ENCODE measurements at regions not wholly inside any gene's neighbourhood (a gene's known extent, or its start where the extent isn't known, plus 50 kb on each side); places are given as distances from the start of the nearest gene placed in this dataset.
"Not testable (repeated sequence)": the region's sequence is repeated elsewhere in the genome, so short reads cannot be mapped to it uniquely, and the experiment has no call there.

- no peak overlapping the region for H3K4me3 Mint-ChIP-seq
These were observed 201.2 kb upstream of the CDKN2B start for GRCh38 chr9:22210262-22210661.

GRCh38 chr9:22210936-22211335 is 201.8 kb upstream of the CDKN2B start:
- no peak for DNase-seq (ENCODE audit: low spot score in 2 of 2)
- Mint-ChIP-seq H3K27ac (no peak overlapping the region), H3K36me3 (no peaks in the 10 kb centered on the region), H3K9me3 (no peaks in the 10 kb centered on the region), H3K4me1 (peaks cover 23% of the 10 kb centered on the region), H3K27me3 (no peaks in the 10 kb centered on the region), H3K4me3 (no peak overlapping the region)
- ATAC-seq (ENCODE audit: low read depth): no peak

More at GRCh38 chr9:22210262-22210661, 201.2 kb upstream of the CDKN2B start:
- H3K36me3 Mint-ChIP-seq: no peaks in the 10 kb centered on the region
- H3K27ac Mint-ChIP-seq: no peak overlapping the region
- H3K27me3 Mint-ChIP-seq: no peaks in the 10 kb centered on the region
- DNase-seq (ENCODE audit: low spot score in 2 of 2) (no peak), ATAC-seq (ENCODE audit: low read depth) (no peak)
- peaks cover 26% of the 10 kb centered on the region for H3K4me1 Mint-ChIP-seq
- no peaks in the 10 kb centered on the region for H3K9me3 Mint-ChIP-seq

- no peak overlapping the region for H3K4me3 Mint-ChIP-seq
- DNase-seq (ENCODE audit: low spot score in 2 of 2) (no peak), ATAC-seq (ENCODE audit: low read depth) (no peak)
- peaks cover 16% of the 10 kb centered on the region for H3K4me1 Mint-ChIP-seq
- no peaks in the 10 kb centered on the region for H3K27me3 Mint-ChIP-seq
- H3K27ac Mint-ChIP-seq: no peak overlapping the region
- no peaks in the 10 kb centered on the region for H3K36me3 Mint-ChIP-seq
- H3K9me3 Mint-ChIP-seq: no peaks in the 10 kb centered on the region
These were observed 202.7 kb upstream of the CDKN2B start for GRCh38 chr9:22211588-22212360.

DNA sequence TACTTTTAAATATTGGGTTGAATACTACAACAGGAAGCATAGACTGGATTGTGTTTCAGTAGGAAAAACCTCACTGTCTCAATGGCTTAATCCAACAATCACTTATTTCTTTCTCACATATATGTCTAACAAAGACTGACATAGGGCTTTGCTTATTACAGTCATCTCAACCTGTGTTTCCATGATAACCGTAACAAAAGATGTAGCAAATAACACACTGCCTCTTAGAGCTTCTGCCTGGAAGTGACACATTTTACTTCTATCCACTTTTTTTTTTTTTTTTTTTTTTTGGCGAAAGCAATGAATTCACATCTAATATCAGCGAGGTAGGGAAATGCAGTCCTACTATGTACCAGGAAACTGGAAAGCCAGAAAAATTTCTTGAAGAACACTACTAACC is 204.9 kb upstream of the CDKN2B start:
- no peaks in the 10 kb centered on the region for H3K27me3 Mint-ChIP-seq
- no peak overlapping the region for H3K4me3 Mint-ChIP-seq
- peaks cover 3% of the 10 kb centered on the region for H3K4me1 Mint-ChIP-seq
- ATAC-seq (ENCODE audit: low read depth) (no peak), DNase-seq (ENCODE audit: low spot score in 2 of 2) (no peak)
- no peaks in the 10 kb centered on the region for H3K9me3 Mint-ChIP-seq
- no peaks in the 10 kb centered on the region for H3K36me3 Mint-ChIP-seq
- H3K27ac Mint-ChIP-seq: no peak overlapping the region

GRCh38 chr9:22214497-22215031 is 205.5 kb upstream of the CDKN2B start:
- Mint-ChIP-seq H3K4me1 (no peaks in the 10 kb centered on the region), H3K27me3 (no peaks in the 10 kb centered on the region), H3K4me3 (no peak overlapping the region), H3K36me3 (no peaks in the 10 kb centered on the region), H3K27ac (no peak overlapping the region), H3K9me3 (no peaks in the 10 kb centered on the region)
- DNase-seq (ENCODE audit: low spot score in 2 of 2) (no peak), ATAC-seq (ENCODE audit: low read depth) (no peak)

- H3K27me3 Mint-ChIP-seq: no peaks in the 10 kb centered on the region
- no peak overlapping the region for H3K27ac Mint-ChIP-seq
- ATAC-seq (ENCODE audit: low read depth) (no peak), DNase-seq (ENCODE audit: low spot score in 2 of 2) (no peak)
- no peaks in the 10 kb centered on the region for H3K9me3 Mint-ChIP-seq
- no peaks in the 10 kb centered on the region for H3K4me1 Mint-ChIP-seq
- H3K36me3 Mint-ChIP-seq: no peaks in the 10 kb centered on the region
- no peak overlapping the region for H3K4me3 Mint-ChIP-seq
These were observed 206.4 kb upstream of the CDKN2B start for GRCh38 chr9:22215521-22215920.

GRCh38 chr9:22216730-22217172 is 207.6 kb upstream of the CDKN2B start:
- Mint-ChIP-seq H3K27ac (no peak overlapping the region), H3K36me3 (peaks cover 2% of the 10 kb centered on the region), H3K4me3 (no peak overlapping the region), H3K9me3 (no peaks in the 10 kb centered on the region), H3K4me1 (no peaks in the 10 kb centered on the region), H3K27me3 (no peaks in the 10 kb centered on the region)
- DNase-seq (ENCODE audit: low spot score in 2 of 2) (no peak), ATAC-seq (ENCODE audit: low read depth) (no peak)

DNA sequence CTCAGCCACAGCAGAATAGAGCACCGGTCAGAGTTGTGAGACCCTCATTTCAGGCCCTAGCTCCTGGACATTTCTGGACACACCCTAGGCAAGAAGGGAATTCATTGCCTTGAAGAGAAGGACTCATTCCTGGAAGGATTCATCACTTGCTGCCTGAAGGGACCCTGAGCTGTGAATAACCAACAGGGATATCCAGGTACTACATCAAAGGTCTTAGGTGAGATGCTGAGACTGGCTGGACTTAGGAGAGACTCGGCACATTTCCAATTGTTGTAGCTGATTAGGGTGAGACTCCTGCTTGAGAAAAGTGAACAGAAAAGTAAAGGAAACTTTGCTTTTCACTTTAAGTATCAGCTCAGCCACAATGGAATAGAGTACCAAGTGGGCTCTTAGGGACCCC is 208.1 kb upstream of the CDKN2B start:
- Mint-ChIP-seq H3K27ac (no peak overlapping the region), H3K27me3 (no peaks in the 10 kb centered on the region), H3K36me3 (peaks cover 2% of the 10 kb centered on the region), H3K9me3 (no peaks in the 10 kb centered on the region), H3K4me1 (no peaks in the 10 kb centered on the region), H3K4me3 (no peak overlapping the region)
- ATAC-seq (ENCODE audit: low read depth) (no peak), DNase-seq (ENCODE audit: low spot score in 2 of 2) (no peak)

- not testable (repeated sequence) for H3K9me3 Mint-ChIP-seq; H3K4me3 Mint-ChIP-seq; H3K27ac Mint-ChIP-seq; H3K36me3 Mint-ChIP-seq; H3K27me3 Mint-ChIP-seq; H3K4me1 Mint-ChIP-seq; ATAC-seq (ENCODE audit: low read depth); DNase-seq (ENCODE audit: low spot score in 2 of 2)
These were observed 216.8 kb upstream of the CDKN2B start for GRCh38 chr9:22225856-22226255.

GRCh38 chr9:22227986-22228385 is 218.6 kb upstream of the DMRTA1 start:
- Mint-ChIP-seq H3K4me3 (no peak overlapping the region), H3K27ac (no peak overlapping the region), H3K9me3 (peaks cover 6% of the 10 kb centered on the region), H3K27me3 (peaks cover 2% of the 10 kb centered on the region), H3K4me1 (no peaks in the 10 kb centered on the region), H3K36me3 (peaks cover 1% of the 10 kb centered on the region)
- DNase-seq (ENCODE audit: low spot score in 2 of 2): no peak
- ATAC-seq (ENCODE audit: low read depth): no peak

DNA sequence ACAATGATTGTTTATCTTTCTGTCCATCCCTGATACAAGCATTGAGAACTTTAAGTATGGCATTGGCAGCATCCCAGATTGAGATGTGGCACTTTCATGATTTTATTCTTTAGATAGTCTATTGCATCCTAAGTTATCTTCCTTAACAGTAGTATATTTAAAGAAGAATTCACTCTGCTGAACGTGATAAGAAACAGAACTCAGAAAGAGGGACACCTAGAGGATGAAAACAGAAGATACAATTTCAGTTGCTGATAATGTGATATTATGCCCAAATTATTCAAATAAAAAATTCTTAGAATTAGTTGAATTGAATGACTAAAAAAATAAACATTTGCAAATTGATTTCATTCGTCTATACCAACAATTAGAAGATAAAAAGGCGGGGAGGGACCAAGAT is 218.1 kb upstream of the DMRTA1 start:
- ATAC-seq (ENCODE audit: low read depth): no peak
- DNase-seq (ENCODE audit: low spot score in 2 of 2): no peak
- Mint-ChIP-seq H3K27me3 (peaks cover 2% of the 10 kb centered on the region), H3K4me1 (no peaks in the 10 kb centered on the region), H3K4me3 (no peak overlapping the region), H3K27ac (no peak overlapping the region), H3K36me3 (peaks cover 1% of the 10 kb centered on the region), H3K9me3 (peaks cover 5% of the 10 kb centered on the region)

DNA sequence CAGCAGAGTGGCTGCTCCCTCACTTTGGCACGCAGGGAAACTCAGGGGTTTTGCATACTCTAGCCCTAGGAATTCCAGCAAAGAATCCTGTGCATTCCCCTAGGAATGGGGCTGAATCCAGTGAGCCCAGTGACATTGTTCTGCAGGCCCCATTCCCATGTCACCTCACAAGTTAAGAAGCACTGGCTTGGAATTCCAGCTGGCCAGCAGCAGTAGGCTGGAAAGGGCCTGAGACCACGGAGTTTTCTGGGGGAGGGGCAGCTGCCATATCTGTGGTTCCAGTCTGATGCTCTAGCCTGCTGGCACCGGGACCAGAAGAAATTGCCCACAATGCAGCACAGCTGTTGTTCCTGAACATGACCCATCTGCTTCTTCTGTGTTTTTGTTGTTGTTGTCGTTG is 217.6 kb upstream of the DMRTA1 start:
- H3K4me3 Mint-ChIP-seq: no peak overlapping the region
- ATAC-seq (ENCODE audit: low read depth) (no peak), DNase-seq (ENCODE audit: low spot score in 2 of 2) (no peak)
- H3K27ac Mint-ChIP-seq: no peak overlapping the region
- no peaks in the 10 kb centered on the region for H3K4me1 Mint-ChIP-seq
- H3K27me3 Mint-ChIP-seq: peaks cover 2% of the 10 kb centered on the region
- peaks cover 5% of the 10 kb centered on the region for H3K9me3 Mint-ChIP-seq
- H3K36me3 Mint-ChIP-seq: peaks cover 1% of the 10 kb centered on the region

GRCh38 chr9:22231309-22231708 is 215.3 kb upstream of the DMRTA1 start:
- H3K36me3 Mint-ChIP-seq; DNase-seq (ENCODE audit: low spot score in 2 of 2); H3K9me3 Mint-ChIP-seq; H3K4me3 Mint-ChIP-seq; H3K4me1 Mint-ChIP-seq; ATAC-seq (ENCODE audit: low read depth); H3K27me3 Mint-ChIP-seq; H3K27ac Mint-ChIP-seq: not testable (repeated sequence)

DNA sequence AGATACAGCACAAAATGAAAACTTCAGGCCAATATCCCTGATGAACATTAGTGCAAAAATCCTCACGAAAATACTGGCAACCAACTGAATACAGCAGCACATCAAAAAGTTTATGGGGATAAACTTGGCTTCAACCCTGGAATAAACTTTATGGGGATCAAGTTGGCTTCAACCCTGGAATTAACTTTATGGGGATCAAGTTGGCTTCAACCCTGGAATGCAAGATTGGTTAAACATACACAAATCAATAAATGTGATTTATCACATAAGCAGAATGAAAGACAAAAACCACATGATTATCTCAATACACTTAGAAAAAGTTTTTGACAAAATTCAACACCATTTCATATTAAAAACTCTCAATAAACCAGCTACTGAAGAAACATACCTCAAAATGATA is 213.7 kb upstream of the DMRTA1 start:
- Mint-ChIP-seq H3K4me3 (no peak overlapping the region), H3K36me3 (peaks cover 1% of the 10 kb centered on the region), H3K4me1 (peaks cover 4% of the 10 kb centered on the region), H3K27me3 (peaks cover 2% of the 10 kb centered on the region), H3K27ac (no peak overlapping the region), H3K9me3 (peaks cover 5% of the 10 kb centered on the region)
- ATAC-seq (ENCODE audit: low read depth) (no peak), DNase-seq (ENCODE audit: low spot score in 2 of 2) (no peak)
